Endodermal cell (in vitro differentiated cells): ENCODE measurements at regions not wholly inside any gene's neighbourhood (a gene's known extent, or its start where the extent isn't known, plus 50 kb on each side); places are given as distances from the start of the nearest gene placed in this dataset.
A peak's percentile ranks its signal among the peaks of the same experiment; 100 is the strongest.

ENCODE experiments used
- DNase-seq: peaks from one replicate; pipeline ENCODE4 v3.0.0-alpha.2; 2017
- H3K27ac ChIP-seq: 2 replicates; pipeline ENCODE4 v1.5.1; 2013; ENCODE audit warnings: mild to moderate bottlenecking, low read depth, low read length, moderate library complexity
- H3K27me3 ChIP-seq: 2 replicates; pipeline ENCODE4 v1.6.1; 2013; ENCODE audit warnings: mild to moderate bottlenecking, low read length, moderate library complexity; ENCODE audit not compliant: insufficient read depth, control insufficient read depth, poor library complexity, severe bottlenecking
- H3K36me3 ChIP-seq: 2 replicates; pipeline ENCODE4 v1.7.0; 2013; ENCODE audit warnings: mild to moderate bottlenecking, low read length, moderate library complexity; ENCODE audit not compliant: control insufficient read depth, insufficient read depth
- H3K4me1 ChIP-seq: one replicate; pipeline ENCODE4 v1.7.0; 2013; ENCODE audit warnings: low read length; ENCODE audit not compliant: control insufficient read depth, insufficient read depth
- H3K4me3 ChIP-seq: 2 replicates; pipeline ENCODE4 v1.5.1; 2013; ENCODE audit warnings: mild to moderate bottlenecking, low read length, moderate library complexity
- H3K9ac ChIP-seq: 2 replicates; pipeline ENCODE4 v1.6.1; 2013; ENCODE audit warnings: mild to moderate bottlenecking, low read length, moderate library complexity; ENCODE audit not compliant: poor library complexity, severe bottlenecking; ENCODE audit errors: extremely low read depth
- H3K9me3 ChIP-seq: 2 replicates; pipeline ENCODE4 v1.6.1; 2013; ENCODE audit warnings: mild to moderate bottlenecking, low read length, moderate library complexity; ENCODE audit not compliant: control insufficient read depth
- H3K27ac Mint-ChIP-seq: 2 replicates; pipeline ENCODE4 v1.8.0; 2020; ENCODE audit warnings: mixed read lengths
- H3K27me3 Mint-ChIP-seq: 2 replicates; pipeline ENCODE4 v1.8.0; 2021; ENCODE audit warnings: mild to moderate bottlenecking, mixed read lengths; ENCODE audit not compliant: insufficient read depth
- H3K36me3 Mint-ChIP-seq: 2 replicates; pipeline ENCODE4 v1.8.0; 2020; ENCODE audit warnings: low read depth, mixed read lengths
- H3K4me1 Mint-ChIP-seq: 2 replicates; pipeline ENCODE4 v1.8.0; 2020; ENCODE audit warnings: mixed read lengths
- H3K4me3 Mint-ChIP-seq: 2 replicates; pipeline ENCODE4 v1.8.0; 2020; ENCODE audit warnings: mild to moderate bottlenecking, moderate library complexity, mixed read lengths
- H3K9me3 Mint-ChIP-seq: 2 replicates; pipeline ENCODE4 v1.8.0; 2020; ENCODE audit warnings: mild to moderate bottlenecking, mixed read lengths
- CTCF ChIP-seq: fragments of 200-600 bp; sonication (generic); conservative IDR thresholded peaks from 2 replicates; pipeline ENCODE4 v1.5.0; 2021; ENCODE audit warnings: antibody characterized with exemption, mild to moderate bottlenecking
- WGBS, 2 experiments: methylation state at CpG; one replicate each; pipeline versions ENCODE4 v1.1.5 to v1.1.7; 2013; ENCODE audit warnings: missing lambda C conversion rate in 2 of 2, mixed read lengths in 1 of 2; ENCODE audit not compliant: insufficient coverage in 1 of 2, insufficient read length in 1 of 2; 5-methylcytosine and 5-hydroxymethylcytosine counted together

GRCh38 chr3:87148020-87148419 lies 79.1 kb upstream of the CHMP2B start:
- Mint-ChIP-seq H3K27me3 (no peaks in the 10 kb centered on the region), H3K9me3 (peaks cover 12% of the 10 kb centered on the region), H3K4me1 (peaks cover 2% of the 10 kb centered on the region), H3K27ac (no peak overlapping the region), H3K4me3 (no peak overlapping the region), H3K36me3 (no peaks in the 10 kb centered on the region)
- H3K4me1 ChIP-seq, result no peaks in the 10 kb centered on the region
- no peak overlapping the region for H3K4me3 ChIP-seq
- no peak overlapping the region for H3K9ac ChIP-seq
- no peaks in the 10 kb centered on the region for H3K27me3 ChIP-seq
- H3K9me3 ChIP-seq, result peaks cover 8% of the 10 kb centered on the region
- TF ChIP-seq CTCF, result no peak
- DNase-seq, result no peak
- no peaks in the 10 kb centered on the region for H3K36me3 ChIP-seq
- no peak overlapping the region for H3K27ac ChIP-seq
- WGBS, 2 experiments, result 90 to 100% methylated on average over 2 to 3 of the region's 3 CpGs

- no peak for TF ChIP-seq CTCF
- no peaks in the 10 kb centered on the region for H3K27me3 ChIP-seq
- no peaks in the 10 kb centered on the region for H3K36me3 Mint-ChIP-seq
- no peaks in the 10 kb centered on the region for H3K27me3 Mint-ChIP-seq
- peaks cover 8% of the 10 kb centered on the region for H3K9me3 ChIP-seq
- H3K4me1 ChIP-seq, result no peaks in the 10 kb centered on the region
- no peak overlapping the region for H3K4me3 Mint-ChIP-seq
- H3K9me3 Mint-ChIP-seq, result peaks cover 12% of the 10 kb centered on the region
- DNase-seq, result no peak
- peaks cover 2% of the 10 kb centered on the region for H3K4me1 Mint-ChIP-seq
- no peak overlapping the region for H3K27ac ChIP-seq
- no peaks in the 10 kb centered on the region for H3K36me3 ChIP-seq
- no peak overlapping the region for H3K4me3 ChIP-seq
- WGBS, 2 experiments, result 95 to 100% methylated on average over 4 to 8 of the region's 8 CpGs
- no peak overlapping the region for H3K9ac ChIP-seq
- H3K27ac Mint-ChIP-seq, result no peak overlapping the region
Observed at GRCh38 chr3:87147562-87147961, 79.5 kb upstream of the CHMP2B start.

- peaks cover 26% of the 10 kb centered on the region for H3K9me3 ChIP-seq
- no peak overlapping the region for H3K4me3 ChIP-seq
- no peaks in the 10 kb centered on the region for H3K36me3 ChIP-seq
- Mint-ChIP-seq H3K27ac (no peak overlapping the region), H3K4me3 (no peak overlapping the region), H3K27me3 (no peaks in the 10 kb centered on the region), H3K4me1 (peaks cover 2% of the 10 kb centered on the region), H3K9me3 (peaks cover 30% of the 10 kb centered on the region), H3K36me3 (no peaks in the 10 kb centered on the region)
- H3K9ac ChIP-seq, result no peak overlapping the region
- peak; percentile 76 for TF ChIP-seq CTCF
- no peak overlapping the region for H3K27ac ChIP-seq
- H3K4me1 ChIP-seq, result no peaks in the 10 kb centered on the region
- DNase-seq, result peak; percentile 89
- WGBS, 2 experiments, result 72 to 90% methylated on average over 2 to 6 of the region's 6 CpGs
- H3K27me3 ChIP-seq, result no peaks in the 10 kb centered on the region
Observed at GRCh38 chr3:87145553-87145952, 81.6 kb upstream of the CHMP2B start.
